H1 (cell line): ENCODE measurements at regions not wholly inside any gene's neighbourhood (a gene's known extent, or its start where the extent isn't known, plus 50 kb on each side); places are given as distances from the start of the nearest gene placed in this dataset.

Experiments used
- CEBPB ChIP-seq: IDR thresholded peaks from 2 replicates; pipeline ENCODE4 v1.6.1; 2012; ENCODE audit warnings: low read depth, low read length
- EP300 ChIP-seq, 2 experiments: IDR thresholded peaks; 1 replicate in 1 of 2; 2 replicates in 1 of 2; pipeline ENCODE4 v1.6.1; 2011 to 2012; ENCODE audit warnings: low read depth in 2 of 2, low read length in 2 of 2, mild to moderate bottlenecking in 2 of 2, borderline replicate concordance in 1 of 2, inconsistent platforms in 1 of 2, moderate library complexity in 1 of 2
- FOSL1 ChIP-seq: IDR thresholded peaks from 2 replicates; pipeline ENCODE4 v1.6.1; 2011; ENCODE audit warnings: mild to moderate bottlenecking, low read depth, low read length, moderate library complexity; ENCODE audit not compliant: insufficient read depth
- NANOG ChIP-seq: IDR thresholded peaks from 2 replicates; pipeline ENCODE4 v1.6.1; 2011; ENCODE audit warnings: low read length, low read depth, mild to moderate bottlenecking, inconsistent platforms; ENCODE audit not compliant: insufficient read depth, poor library complexity, severe bottlenecking
- RNF2 ChIP-seq: fragments of 200-900, 300-1000 bp; sonication (generic); IDR thresholded peaks from 2 replicates; pipeline ENCODE4 v1.7.1; 2016; ENCODE audit warnings: borderline replicate concordance, low read depth, mild to moderate bottlenecking, antibody characterized with exemption, low read length; ENCODE audit not compliant: poor library complexity, severe bottlenecking; ENCODE audit errors: missing control alignments
- TAF1 ChIP-seq: IDR thresholded peaks from 2 replicates; pipeline ENCODE4 v1.6.1; 2011; ENCODE audit warnings: mild to moderate bottlenecking, low read depth, low read length
- ZNF274 ChIP-seq: IDR thresholded peaks from 2 replicates; pipeline ENCODE4 v1.7.0; 2012; ENCODE audit warnings: low read length, borderline replicate concordance; ENCODE audit errors: extremely low read depth
- TF ChIP-seq, protein P1 (sequence below): fragments of 300-600 bp; sonication (generic); IDR thresholded peaks from 2 replicates; pipeline ENCODE4 v1.7.1; 2012; ENCODE audit warnings: low read length, moderate library complexity, mild to moderate bottlenecking, inconsistent platforms; ENCODE audit not compliant: insufficient replicate concordance

DNA sequence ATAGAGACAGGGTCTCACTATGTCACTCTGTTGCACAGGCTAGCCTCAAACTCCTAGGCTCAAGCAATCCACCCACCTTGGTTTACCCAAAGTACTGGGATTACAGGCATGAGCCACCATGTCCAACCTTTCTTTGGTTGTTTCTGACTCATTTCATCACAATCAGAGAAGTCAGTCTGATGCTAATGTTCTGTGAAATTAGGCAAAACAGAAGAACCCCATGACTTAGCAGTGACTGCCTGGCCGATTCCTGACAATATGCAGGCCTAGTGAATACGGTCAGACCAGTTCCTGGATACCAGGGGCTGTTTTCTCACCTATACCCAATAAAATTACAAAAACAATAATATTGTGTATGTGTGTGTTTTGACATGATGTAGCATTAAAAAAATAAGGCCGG lies 58.8 kb upstream of the BTN3A2 start (continued):
- TF ChIP-seq, protein P1, sequence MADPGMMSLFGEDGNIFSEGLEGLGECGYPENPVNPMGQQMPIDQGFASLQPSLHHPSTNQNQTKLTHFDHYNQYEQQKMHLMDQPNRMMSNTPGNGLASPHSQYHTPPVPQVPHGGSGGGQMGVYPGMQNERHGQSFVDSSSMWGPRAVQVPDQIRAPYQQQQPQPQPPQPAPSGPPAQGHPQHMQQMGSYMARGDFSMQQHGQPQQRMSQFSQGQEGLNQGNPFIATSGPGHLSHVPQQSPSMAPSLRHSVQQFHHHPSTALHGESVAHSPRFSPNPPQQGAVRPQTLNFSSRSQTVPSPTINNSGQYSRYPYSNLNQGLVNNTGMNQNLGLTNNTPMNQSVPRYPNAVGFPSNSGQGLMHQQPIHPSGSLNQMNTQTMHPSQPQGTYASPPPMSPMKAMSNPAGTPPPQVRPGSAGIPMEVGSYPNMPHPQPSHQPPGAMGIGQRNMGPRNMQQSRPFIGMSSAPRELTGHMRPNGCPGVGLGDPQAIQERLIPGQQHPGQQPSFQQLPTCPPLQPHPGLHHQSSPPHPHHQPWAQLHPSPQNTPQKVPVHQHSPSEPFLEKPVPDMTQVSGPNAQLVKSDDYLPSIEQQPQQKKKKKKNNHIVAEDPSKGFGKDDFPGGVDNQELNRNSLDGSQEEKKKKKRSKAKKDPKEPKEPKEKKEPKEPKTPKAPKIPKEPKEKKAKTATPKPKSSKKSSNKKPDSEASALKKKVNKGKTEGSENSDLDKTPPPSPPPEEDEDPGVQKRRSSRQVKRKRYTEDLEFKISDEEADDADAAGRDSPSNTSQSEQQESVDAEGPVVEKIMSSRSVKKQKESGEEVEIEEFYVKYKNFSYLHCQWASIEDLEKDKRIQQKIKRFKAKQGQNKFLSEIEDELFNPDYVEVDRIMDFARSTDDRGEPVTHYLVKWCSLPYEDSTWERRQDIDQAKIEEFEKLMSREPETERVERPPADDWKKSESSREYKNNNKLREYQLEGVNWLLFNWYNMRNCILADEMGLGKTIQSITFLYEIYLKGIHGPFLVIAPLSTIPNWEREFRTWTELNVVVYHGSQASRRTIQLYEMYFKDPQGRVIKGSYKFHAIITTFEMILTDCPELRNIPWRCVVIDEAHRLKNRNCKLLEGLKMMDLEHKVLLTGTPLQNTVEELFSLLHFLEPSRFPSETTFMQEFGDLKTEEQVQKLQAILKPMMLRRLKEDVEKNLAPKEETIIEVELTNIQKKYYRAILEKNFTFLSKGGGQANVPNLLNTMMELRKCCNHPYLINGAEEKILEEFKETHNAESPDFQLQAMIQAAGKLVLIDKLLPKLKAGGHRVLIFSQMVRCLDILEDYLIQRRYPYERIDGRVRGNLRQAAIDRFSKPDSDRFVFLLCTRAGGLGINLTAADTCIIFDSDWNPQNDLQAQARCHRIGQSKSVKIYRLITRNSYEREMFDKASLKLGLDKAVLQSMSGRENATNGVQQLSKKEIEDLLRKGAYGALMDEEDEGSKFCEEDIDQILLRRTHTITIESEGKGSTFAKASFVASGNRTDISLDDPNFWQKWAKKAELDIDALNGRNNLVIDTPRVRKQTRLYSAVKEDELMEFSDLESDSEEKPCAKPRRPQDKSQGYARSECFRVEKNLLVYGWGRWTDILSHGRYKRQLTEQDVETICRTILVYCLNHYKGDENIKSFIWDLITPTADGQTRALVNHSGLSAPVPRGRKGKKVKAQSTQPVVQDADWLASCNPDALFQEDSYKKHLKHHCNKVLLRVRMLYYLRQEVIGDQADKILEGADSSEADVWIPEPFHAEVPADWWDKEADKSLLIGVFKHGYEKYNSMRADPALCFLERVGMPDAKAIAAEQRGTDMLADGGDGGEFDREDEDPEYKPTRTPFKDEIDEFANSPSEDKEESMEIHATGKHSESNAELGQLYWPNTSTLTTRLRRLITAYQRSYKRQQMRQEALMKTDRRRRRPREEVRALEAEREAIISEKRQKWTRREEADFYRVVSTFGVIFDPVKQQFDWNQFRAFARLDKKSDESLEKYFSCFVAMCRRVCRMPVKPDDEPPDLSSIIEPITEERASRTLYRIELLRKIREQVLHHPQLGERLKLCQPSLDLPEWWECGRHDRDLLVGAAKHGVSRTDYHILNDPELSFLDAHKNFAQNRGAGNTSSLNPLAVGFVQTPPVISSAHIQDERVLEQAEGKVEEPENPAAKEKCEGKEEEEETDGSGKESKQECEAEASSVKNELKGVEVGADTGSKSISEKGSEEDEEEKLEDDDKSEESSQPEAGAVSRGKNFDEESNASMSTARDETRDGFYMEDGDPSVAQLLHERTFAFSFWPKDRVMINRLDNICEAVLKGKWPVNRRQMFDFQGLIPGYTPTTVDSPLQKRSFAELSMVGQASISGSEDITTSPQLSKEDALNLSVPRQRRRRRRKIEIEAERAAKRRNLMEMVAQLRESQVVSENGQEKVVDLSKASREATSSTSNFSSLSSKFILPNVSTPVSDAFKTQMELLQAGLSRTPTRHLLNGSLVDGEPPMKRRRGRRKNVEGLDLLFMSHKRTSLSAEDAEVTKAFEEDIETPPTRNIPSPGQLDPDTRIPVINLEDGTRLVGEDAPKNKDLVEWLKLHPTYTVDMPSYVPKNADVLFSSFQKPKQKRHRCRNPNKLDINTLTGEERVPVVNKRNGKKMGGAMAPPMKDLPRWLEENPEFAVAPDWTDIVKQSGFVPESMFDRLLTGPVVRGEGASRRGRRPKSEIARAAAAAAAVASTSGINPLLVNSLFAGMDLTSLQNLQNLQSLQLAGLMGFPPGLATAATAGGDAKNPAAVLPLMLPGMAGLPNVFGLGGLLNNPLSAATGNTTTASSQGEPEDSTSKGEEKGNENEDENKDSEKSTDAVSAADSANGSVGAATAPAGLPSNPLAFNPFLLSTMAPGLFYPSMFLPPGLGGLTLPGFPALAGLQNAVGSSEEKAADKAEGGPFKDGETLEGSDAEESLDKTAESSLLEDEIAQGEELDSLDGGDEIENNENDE = no peak
- TF ChIP-seq CEBPB (no peak), RNF2 (no peak), FOSL1 (no peak), TAF1 (no peak), ZNF274 (no peak), NANOG (no peak), EP300 (IDR thresholded peaks at IDR 0.05; ENCODE audit: borderline replicate concordance in 1 of 2, low read depth in 2 of 2, low read length in 2 of 2) (no peak)
